GM23248 (cell line): ENCODE measurements at regions not wholly inside any gene's neighbourhood (a gene's known extent, or its start where the extent isn't known, plus 50 kb on each side); places are given as distances from the start of the nearest gene placed in this dataset.

Source experiments
- EZH2 ChIP-seq: fragments of 200-600 bp; sonication (generic); IDR thresholded peaks from 2 replicates; pipeline ENCODE4 v1.6.1; 2018; ENCODE audit warnings: antibody characterized with exemption, mild to moderate bottlenecking; ENCODE audit not compliant: insufficient read depth, poor library complexity, severe bottlenecking
- EZH2phosphoT487 ChIP-seq: fragments of 200-600 bp; sonication (generic); IDR thresholded peaks from 2 replicates; pipeline ENCODE4 v1.6.1; 2018; ENCODE audit warnings: antibody characterized with exemption, moderate library complexity, mild to moderate bottlenecking, low read depth; ENCODE audit not compliant: insufficient read depth

DNA sequence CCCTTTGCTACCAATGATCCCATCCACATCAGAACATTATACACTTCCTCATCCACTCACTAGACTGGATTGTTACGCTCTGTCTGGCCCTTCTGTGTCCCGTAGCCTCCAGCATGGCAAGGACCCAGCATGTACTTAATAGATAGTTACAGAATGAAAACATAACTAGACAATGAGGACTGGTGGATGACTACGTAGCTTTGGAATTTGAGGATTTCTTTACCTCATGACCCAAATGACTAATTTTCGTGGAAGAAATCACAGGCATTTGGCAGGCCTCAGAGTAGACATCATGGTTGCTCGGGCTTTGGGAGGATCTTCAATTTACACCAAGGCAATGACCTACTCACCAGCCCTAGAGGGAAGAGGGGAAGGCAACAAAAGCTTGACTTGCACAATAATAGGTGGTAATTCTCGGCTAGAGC, 299.8 kb downstream of the TLE1 start:
- TF ChIP-seq EZH2 (no peak), EZH2phosphoT487 (no peak)
